ENCODE measurements at regions not wholly inside any gene's neighbourhood (a gene's known extent, or its start where the extent isn't known, plus 50 kb on each side); places are given as distances from the start of the nearest gene placed in this dataset.

GRCh38 chrX:13936521-13937225 is 93.0 kb downstream of the GEMIN8 start:
- CTCF ChIA-PET, result no interaction called here
- no TSS peak for BruUV-seq (replicated peaks)

GRCh38 chrX:13934731-13935130 is 95.0 kb downstream of the GEMIN8 start:
- intact Hi-C loops (cut with micrococcal nuclease; ENCODE audit: unreplicated experiment) (no loop called here), in situ Hi-C loops (cut with HindIII; ENCODE audit: low pct_unique_long_range_greater_than_20kb, low sequenced_read_pairs) (no loop called here)
- H3K36me3 ChIP-seq (ENCODE audit: control insufficient read depth, insufficient read depth, low read length), result no peaks in the 10 kb centered on the region
- CTCF ChIA-PET, result no interaction called here
- no peak for TF ChIP-seq POLR2AphosphoS5 (IDR thresholded peaks at IDR 0.05; ENCODE audit: low read depth, low read length)
- TF ChIP-seq REST (IDR thresholded peaks at IDR 0.05; ENCODE audit: insufficient read depth in 1 of 2, low read depth in 2 of 2, low read length in 1 of 2), result no peak
- no peak for TF ChIP-seq SIN3A (IDR thresholded peaks at IDR 0.05; ENCODE audit: borderline replicate concordance, insufficient read depth, low read depth, low read length)
- no peak for TF ChIP-seq CTCF (IDR thresholded peaks at IDR 0.05)
- TF ChIP-seq TCF7L2 (IDR thresholded peaks at IDR 0.05; ENCODE audit: low read depth, low read length), result no peak
- no peak overlapping the region for H3K27ac ChIP-seq (ENCODE audit: low read length)
- BruUV-seq (replicated peaks), result no TSS peak
- H3K4me3 ChIP-seq (ENCODE audit: low read depth in 2 of 2, low read length in 2 of 2), result no peak overlapping the region
- no peaks in the 10 kb centered on the region for H3K4me1 ChIP-seq (ENCODE audit: control insufficient read depth, insufficient read depth, low read length)
- ATAC-seq (no peak), DNase-seq (ENCODE audit: low read depth, low spot score) (no peak)
- no peaks in the 10 kb centered on the region for H3K9me3 ChIP-seq (ENCODE audit: control insufficient read depth, insufficient read depth, low read depth, low read length)
- POLR2A ChIA-PET, result no interaction called here
- no peaks in the 10 kb centered on the region for H3K27me3 ChIP-seq (ENCODE audit: control insufficient read depth, insufficient read depth, low read length)

More at GRCh38 chrX:13936521-13937225, 93.0 kb downstream of the GEMIN8 start:
- Histone ChIP-seq H3K36me3 (ENCODE audit: control insufficient read depth, insufficient read depth, low read length) (no peaks in the 10 kb centered on the region), H3K27me3 (ENCODE audit: control insufficient read depth, insufficient read depth, low read length) (no peaks in the 10 kb centered on the region), H3K4me1 (ENCODE audit: control insufficient read depth, insufficient read depth, low read length) (no peaks in the 10 kb centered on the region), H3K4me3 (ENCODE audit: low read depth in 2 of 2, low read length in 2 of 2) (no peak overlapping the region), H3K27ac (ENCODE audit: low read length) (no peak overlapping the region), H3K9me3 (ENCODE audit: control insufficient read depth, insufficient read depth, low read depth, low read length) (no peaks in the 10 kb centered on the region)
- no peak for ATAC-seq
- DNase-seq (ENCODE audit: low read depth, low spot score), result no peak
- POLR2A ChIA-PET, result no interaction called here
- in situ Hi-C loops (cut with HindIII; ENCODE audit: low pct_unique_long_range_greater_than_20kb, low sequenced_read_pairs), result no loop called here
- intact Hi-C loops (cut with micrococcal nuclease; ENCODE audit: unreplicated experiment), result no loop called here
- TF ChIP-seq TCF7L2 (IDR thresholded peaks at IDR 0.05; ENCODE audit: low read depth, low read length), result no peak
- TF ChIP-seq POLR2AphosphoS5 (IDR thresholded peaks at IDR 0.05; ENCODE audit: low read depth, low read length), result no peak
- TF ChIP-seq REST (IDR thresholded peaks at IDR 0.05; ENCODE audit: insufficient read depth in 1 of 2, low read depth in 2 of 2, low read length in 1 of 2), result no peak
- TF ChIP-seq SIN3A (IDR thresholded peaks at IDR 0.05; ENCODE audit: borderline replicate concordance, insufficient read depth, low read depth, low read length), result no peak
- no peak for TF ChIP-seq CTCF (IDR thresholded peaks at IDR 0.05)
